Psoas muscle (tissue), 7 donors: ENCODE measurements at regions not wholly inside any gene's neighbourhood (a gene's known extent, or its start where the extent isn't known, plus 50 kb on each side); places are given as distances from the start of the nearest gene placed in this dataset.

Experiments
- ATAC-seq, 4 donors: fragments of 200-7000 bp; cut with Tn5 transposase; one replicate each; pipeline ENCODE4 v1.9.1; 2020; ENCODE audit warnings: moderate library complexity in 3 of 4, mild to moderate bottlenecking in 2 of 4
- DNase-seq, 2 donors: peaks; one replicate each; pipeline ENCODE4 v3.0.0-alpha.2; 2020
- H3K27ac ChIP-seq: fragments of 200-600 bp; one replicate; pipeline ENCODE4 v1.8.0; 2022
- H3K27me3 ChIP-seq, 3 donors: fragments of 200-600 bp in 1 of 3; one replicate each; pipeline versions ENCODE4 v1.6.1 to v1.8.0; 2013 to 2022; ENCODE audit warnings: low read length in 2 of 3, mild to moderate bottlenecking in 2 of 3, moderate library complexity in 1 of 3; ENCODE audit not compliant: insufficient read depth in 3 of 3
- H3K36me3 ChIP-seq, 2 donors: fragments of 200-600 bp in 1 of 2; one replicate each; pipeline versions ENCODE4 v1.6.1 to v1.8.0; 2013 to 2022; ENCODE audit warnings: low read depth in 1 of 2, mild to moderate bottlenecking in 1 of 2, moderate library complexity in 1 of 2; ENCODE audit not compliant: insufficient read depth in 1 of 2
- H3K4me1 ChIP-seq: fragments of 200-600 bp; one replicate; pipeline ENCODE4 v1.8.0; 2022
- H3K4me3 ChIP-seq: fragments of 200-600 bp; one replicate; pipeline ENCODE4 v1.8.0; 2022; ENCODE audit warnings: mild to moderate bottlenecking
- H3K9me3 ChIP-seq: fragments of 200-600 bp; one replicate; pipeline ENCODE4 v1.8.0; 2022
- CTCF ChIP-seq: fragments of 200-600 bp; IDR thresholded peaks from one replicate; pipeline ENCODE4 v1.8.0; 2022; ENCODE audit warnings: antibody characterized with exemption
- WGBS, 3 donors: extraction: QIAGEN DNeasy Blood & Tissue Kit; methylation state at CpG; one replicate each; pipeline versions ENCODE4 v1.1.6 to v1.1.7; 2013; 5-methylcytosine and 5-hydroxymethylcytosine counted together
- intact Hi-C, 2 donors: fragments of 100-400 bp; cut with DNase I; formaldehyde crosslinking; loops; one replicate each; pipeline versions ENCODE4 v1.11.0 to v1.14.2; 2022
- donor health status: healthy with polysubstance abuse.
- donor health status: DM: no; HTN: no; CAD: no; lungs with moderate emphysema.
- donor health status: Bipolar disorder and iron deficiency.
- donor health status: healthy.
- donor health status: DM: yes; HTN: yes; CAD: no.
- donor health status: DM: no; HTN: no; CAD: no.
- donor health status: DM: yes; HTN: yes; CAD: no.

- peak; percentile 88 to 100 (median 92) for ATAC-seq
- H3K27me3 ChIP-seq, result peaks cover 0 to 22% (median 0%) of the 10 kb centered on the region in 3 donors
- no peaks in the 10 kb centered on the region for H3K9me3 ChIP-seq
Observed at GRCh38 chr6:27772261-27773001, 139.8 kb downstream of the OR2B2 start.

GRCh38 chr6:27771235-27771634, 141.0 kb downstream of the OR2B2 start:
- H3K27ac ChIP-seq, result no peak overlapping the region
- H3K4me1 ChIP-seq, result no peaks in the 10 kb centered on the region
- H3K27me3 ChIP-seq, result peaks cover 0 to 24% (median 0%) of the 10 kb centered on the region in 3 donors
- WGBS, 3 donors, result 72 to 75% (median 73%) methylated on average over 4 of the region's 4 CpGs
- ATAC-seq (no peak), DNase-seq (no peak)
- H3K9me3 ChIP-seq, result no peaks in the 10 kb centered on the region
- intact Hi-C loops, result loop anchor here in 1 of 2 donors (5.0 kb wide), 1 partner anchor 126 kb away; no protein-coding TSS in a partner anchor
- H3K36me3 ChIP-seq, result no peaks in the 10 kb centered on the region
- TF ChIP-seq CTCF, result no peak
- H3K4me3 ChIP-seq, result no peak overlapping the region

More at GRCh38 chr6:27772261-27773001, 139.8 kb downstream of the OR2B2 start:
- Histone ChIP-seq H3K27ac (no peak overlapping the region), H3K4me1 (no peaks in the 10 kb centered on the region), H3K4me3 (peak overlapping the region; percentile 22), H3K36me3 (no peaks in the 10 kb centered on the region)
- DNase-seq, result peak; percentile 85 to 91
- intact Hi-C loops, result loop anchor here (2.0 to 5.0 kb wide), 2 partner anchors 122 to 125 kb away; no protein-coding TSS in a partner anchor
- TF ChIP-seq CTCF, result peak; percentile 89
- WGBS, 3 donors, result 12 to 13% (median 13%) methylated on average over 33 of the region's 33 CpGs

- intact Hi-C loops, result loop anchor here in 1 of 2 donors (5.0 kb wide), 1 partner anchor 127 kb away; no protein-coding TSS in a partner anchor
- TF ChIP-seq CTCF, result no peak
- ATAC-seq, result no peak
- Histone ChIP-seq H3K4me1 (no peaks in the 10 kb centered on the region), H3K36me3 (no peaks in the 10 kb centered on the region), H3K4me3 (no peak overlapping the region), H3K27ac (no peak overlapping the region), H3K27me3 (peaks cover 0 to 24% (median 0%) of the 10 kb centered on the region in 3 donors), H3K9me3 (no peaks in the 10 kb centered on the region)
- 84 to 91% (median 88%) methylated on average over 3 of the region's 3 CpGs for WGBS, 3 donors
- DNase-seq, result no peak
Observed at GRCh38 chr6:27770724-27771123, 141.5 kb downstream of the OR2B2 start.

GRCh38 chr6:27768556-27768955, 143.6 kb downstream of the OR2B2 start:
- Histone ChIP-seq H3K36me3 (no peaks in the 10 kb centered on the region), H3K9me3 (no peaks in the 10 kb centered on the region), H3K27ac (no peak overlapping the region), H3K4me3 (no peak overlapping the region), H3K4me1 (no peaks in the 10 kb centered on the region), H3K27me3 (peaks cover 0 to 24% (median 0%) of the 10 kb centered on the region in 3 donors)
- ATAC-seq, result no peak
- intact Hi-C loops, result no loop called here
- DNase-seq, result no peak
- no peak for TF ChIP-seq CTCF
- 83 to 88% (median 85%) methylated on average over 1 of the region's 1 CpG for WGBS, 3 donors
